GM18858 (cell line): ENCODE measurements at regions not wholly inside any gene's neighbourhood (a gene's known extent, or its start where the extent isn't known, plus 50 kb on each side); places are given as distances from the start of the nearest gene placed in this dataset.
"Not testable (repeated sequence)": the region's sequence is repeated elsewhere in the genome, so short reads cannot be mapped to it uniquely, and the experiment has no call there.

Source experiments
- ATAC-seq: cut with Tn5 transposase; IDR thresholded peaks from one replicate; pipeline ENCODE4 v1.9.1; 2021; ENCODE audit not compliant: unreplicated experiment

GRCh38 chr7:82501346-82501745, 57.8 kb upstream of the CACNA2D1 start:
- no peak for ATAC-seq

- not testable (repeated sequence) for ATAC-seq
Observed at GRCh38 chr7:82499546-82499945, 56.0 kb upstream of the CACNA2D1 start.

GRCh38 chr7:82494420-82494819, 50.8 kb upstream of the CACNA2D1 start:
- no peak for ATAC-seq
